GM23338 (cell line): ENCODE measurements at regions not wholly inside any gene's neighbourhood (a gene's known extent, or its start where the extent isn't known, plus 50 kb on each side); places are given as distances from the start of the nearest gene placed in this dataset.

Experiments used
- ATAC-seq: fragments of 200-7000 bp; cut with Tn5 transposase; 3 replicates; pipeline ENCODE4 v1.9.1; 2020
- DNase-seq: peaks from one replicate; pipeline ENCODE4 v3.0.0-alpha.2; 2015; ENCODE audit warnings: low spot score
- H2AFZ ChIP-seq: fragments of 200-600 bp; sonication (generic); 2 replicates; pipeline ENCODE4 v1.8.0; 2016; ENCODE audit warnings: antibody characterized with exemption, mild to moderate bottlenecking, moderate library complexity
- H3F3A ChIP-seq: fragments of 200-600 bp; sonication (generic); replicated peaks from 2 replicates; pipeline ENCODE4 v1.8.0; 2017; ENCODE audit warnings: antibody characterized with exemption, mixed run types, low read depth
- H3K27ac ChIP-seq: fragments of 200-600 bp; sonication (generic); 2 replicates; pipeline ENCODE4 v1.6.1; 2016; ENCODE audit warnings: low read depth
- H3K27me3 ChIP-seq: fragments of 200-600 bp; sonication (generic); 2 replicates; pipeline ENCODE4 v1.8.0; 2016; ENCODE audit warnings: mild to moderate bottlenecking, mixed run types, moderate library complexity; ENCODE audit not compliant: insufficient read depth
- H3K36me3 ChIP-seq: fragments of 200-600 bp; sonication (generic); 2 replicates; pipeline ENCODE4 v1.8.0; 2016; ENCODE audit warnings: mild to moderate bottlenecking; ENCODE audit not compliant: insufficient read depth
- H3K4me1 ChIP-seq: fragments of 200-600 bp; sonication (generic); 2 replicates; pipeline ENCODE4 v1.8.0; 2016; ENCODE audit warnings: mild to moderate bottlenecking, moderate library complexity; ENCODE audit not compliant: insufficient read depth
- H3K4me2 ChIP-seq: fragments of 200-600 bp; sonication (generic); 2 replicates; pipeline ENCODE4 v1.7.1; 2017; ENCODE audit warnings: mixed run types
- H3K4me3 ChIP-seq: fragments of 200-600 bp; sonication (generic); 2 replicates; pipeline ENCODE4 v1.6.1; 2016; ENCODE audit warnings: mixed run types
- H3K79me2 ChIP-seq: fragments of 200-600 bp; sonication (generic); replicated peaks from 2 replicates; pipeline ENCODE4 v1.8.0; 2017; ENCODE audit warnings: mild to moderate bottlenecking; ENCODE audit not compliant: insufficient read depth
- H3K9me2 ChIP-seq: fragments of 200-600 bp; sonication (generic); 2 replicates; pipeline ENCODE4 v1.8.0; 2017; ENCODE audit not compliant: insufficient read depth
- H4K20me1 ChIP-seq: fragments of 200-600 bp; sonication (generic); replicated peaks from 2 replicates; pipeline ENCODE4 v1.8.0; 2017; ENCODE audit warnings: mild to moderate bottlenecking; ENCODE audit not compliant: insufficient read depth
- H3K27ac Mint-ChIP-seq: 2 replicates; pipeline ENCODE4 v1.8.0; 2020; ENCODE audit warnings: inconsistent platforms, mild to moderate bottlenecking, moderate library complexity, mixed read lengths
- H3K27me3 Mint-ChIP-seq: 3 replicates; pipeline ENCODE4 v1.8.0; 2022; ENCODE audit warnings: low read depth, mild to moderate bottlenecking, moderate library complexity, mixed read lengths, inconsistent platforms; ENCODE audit not compliant: insufficient read depth, poor library complexity
- H3K36me3 Mint-ChIP-seq: 3 replicates; pipeline ENCODE4 v1.8.0; 2021; ENCODE audit warnings: low read depth, mild to moderate bottlenecking, inconsistent platforms, moderate library complexity, mixed read lengths
- H3K4me1 Mint-ChIP-seq: 3 replicates; pipeline ENCODE4 v1.8.0; 2020; ENCODE audit warnings: mild to moderate bottlenecking, inconsistent platforms, mixed read lengths
- H3K4me3 Mint-ChIP-seq: 3 replicates; pipeline ENCODE4 v1.8.0; 2021; ENCODE audit warnings: moderate library complexity, mild to moderate bottlenecking, inconsistent platforms, mixed read lengths
- H3K9me3 Mint-ChIP-seq: 3 replicates; pipeline ENCODE4 v1.8.0; 2020; ENCODE audit warnings: moderate library complexity, mild to moderate bottlenecking, inconsistent platforms, mixed read lengths
- CREB1 ChIP-seq: fragments of 250-450 bp; sonication (Bioruptor Pico); IDR thresholded peaks from 2 replicates; pipeline ENCODE4 v1.5.0; 2020; ENCODE audit warnings: low read depth, mild to moderate bottlenecking, moderate library complexity
- CTCF ChIP-seq, 2 experiments: fragments of 200-600 bp in 1 of 2; sonication (generic) in 1 of 2; conservative IDR thresholded peaks; 2 replicates each; pipeline versions ENCODE4 v1.5.1 to v1.6.1; 2016 to 2017; ENCODE audit warnings: antibody characterized with exemption in 2 of 2, low read depth in 2 of 2, mild to moderate bottlenecking in 2 of 2, moderate library complexity in 1 of 2
- ETS1 ChIP-seq: IDR thresholded peaks from 2 replicates; pipeline ENCODE4 v1.6.1; 2016; ENCODE audit warnings: antibody characterized with exemption
- EZH2 ChIP-seq: fragments of 200-600 bp; sonication (generic); IDR thresholded peaks from one replicate; pipeline ENCODE4 v1.8.0; 2017; ENCODE audit warnings: antibody characterized with exemption, mild to moderate bottlenecking, low read depth; ENCODE audit not compliant: unreplicated experiment
- EZH2phosphoT487 ChIP-seq: fragments of 200-600 bp; sonication (generic); IDR thresholded peaks from one replicate; pipeline ENCODE4 v1.8.1; 2018; ENCODE audit warnings: antibody characterized with exemption; ENCODE audit not compliant: unreplicated experiment
- JUNB ChIP-seq: IDR thresholded peaks from one replicate; pipeline ENCODE4 v1.6.1; 2016; ENCODE audit warnings: antibody characterized with exemption; ENCODE audit not compliant: unreplicated experiment
- NANOG ChIP-seq: IDR thresholded peaks from 2 replicates; pipeline ENCODE4 v1.6.1; 2016; ENCODE audit warnings: antibody characterized with exemption, borderline replicate concordance
- POLR2AphosphoS5 ChIP-seq: IDR thresholded peaks from 2 replicates; pipeline ENCODE4 v1.6.1; 2016; ENCODE audit warnings: antibody characterized with exemption, low read depth
- REST ChIP-seq: IDR thresholded peaks from one replicate; pipeline ENCODE4 v1.6.1; 2018; ENCODE audit warnings: antibody characterized with exemption; ENCODE audit not compliant: unreplicated experiment
- ZNF114 ChIP-seq: fragments of 250-450 bp; sonication (Bioruptor Pico); IDR thresholded peaks from 2 replicates; pipeline ENCODE4 v1.5.0; 2020; ENCODE audit warnings: mild to moderate bottlenecking, moderate library complexity
- ZNF331 ChIP-seq: fragments of 250-450 bp; sonication (Bioruptor Pico); IDR thresholded peaks from 2 replicates; pipeline ENCODE4 v1.5.0; 2020; ENCODE audit warnings: low read depth, mild to moderate bottlenecking, moderate library complexity
- ZNF462 ChIP-seq: fragments of 250-450 bp; sonication (Bioruptor Pico); IDR thresholded peaks from 2 replicates; pipeline ENCODE4 v1.5.0; 2020; ENCODE audit warnings: mild to moderate bottlenecking, moderate library complexity

GRCh38 chrX:39157006-39157405, 355.7 kb downstream of the MID1IP1 start:
- H3K4me1 ChIP-seq: no peaks in the 10 kb centered on the region
- no peak overlapping the region for H3K4me3 Mint-ChIP-seq
- H3K4me2 ChIP-seq: no peak overlapping the region
- ATAC-seq (no peak), DNase-seq (no peak)
- H2AFZ ChIP-seq: no peak overlapping the region
- H3K9me2 ChIP-seq: no peaks in the 10 kb centered on the region
- peaks cover 1% of the 10 kb centered on the region for H3K27me3 Mint-ChIP-seq
- peaks cover 15% of the 10 kb centered on the region; the same call in 2 of the 3 replicates for H3K4me1 Mint-ChIP-seq
- no peaks in the 10 kb centered on the region for H3K36me3 ChIP-seq
- no peaks in the 10 kb centered on the region for H3K79me2 ChIP-seq
- no peaks in the 10 kb centered on the region for H3F3A ChIP-seq
- no peaks in the 10 kb centered on the region for H3K27me3 ChIP-seq
- H3K4me3 ChIP-seq: no peak overlapping the region
- H3K27ac Mint-ChIP-seq: no peak overlapping the region
- no peak overlapping the region for H3K27ac ChIP-seq
- H4K20me1 ChIP-seq: no peaks in the 10 kb centered on the region
- no peaks in the 10 kb centered on the region for H3K9me3 Mint-ChIP-seq
- H3K36me3 Mint-ChIP-seq: no peaks in the 10 kb centered on the region
- TF ChIP-seq ETS1 (no peak), NANOG (no peak), EZH2phosphoT487 (no peak), POLR2AphosphoS5 (no peak), CTCF (conservative IDR thresholded peaks at IDR 0.05; ENCODE audit: low read depth in 2 of 2) (no peak), REST (no peak), ZNF114 (CRISPR knock-in tag) (no peak), EZH2 (no peak), CREB1 (CRISPR knock-in tag) (no peak), ZNF331 (CRISPR knock-in tag) (no peak), ZNF462 (CRISPR knock-in tag) (no peak), JUNB (no peak)
